IPS DF 6.9 (cell line): ENCODE measurements at regions not wholly inside any gene's neighbourhood (a gene's known extent, or its start where the extent isn't known, plus 50 kb on each side); places are given as distances from the start of the nearest gene placed in this dataset.
"Not testable (repeated sequence)": the region's sequence is repeated elsewhere in the genome, so short reads cannot be mapped to it uniquely, and the experiment has no call there.

Source experiments
- DNase-seq: peaks from one replicate; pipeline ENCODE4 v3.0.0-alpha.2; 2013; ENCODE audit warnings: low read depth, low spot score
- H3K27ac ChIP-seq: one replicate; pipeline ENCODE4 v1.5.1; 2013; ENCODE audit warnings: low read length, control low read depth
- H3K27me3 ChIP-seq: 2 replicates; pipeline ENCODE4 v1.6.1; 2013; ENCODE audit warnings: mild to moderate bottlenecking, low read length; ENCODE audit not compliant: control insufficient read depth, insufficient read depth
- H3K36me3 ChIP-seq: 2 replicates; pipeline ENCODE4 v1.6.1; 2013; ENCODE audit warnings: low read length; ENCODE audit not compliant: control insufficient read depth, insufficient read depth
- H3K4me1 ChIP-seq: 2 replicates; pipeline ENCODE4 v1.6.1; 2013; ENCODE audit warnings: low read length; ENCODE audit not compliant: control insufficient read depth, insufficient read depth
- H3K4me3 ChIP-seq: 2 replicates; pipeline ENCODE4 v1.5.1; 2013; ENCODE audit warnings: mild to moderate bottlenecking, low read length
- H3K9me3 ChIP-seq: 2 replicates; pipeline ENCODE4 v1.6.1; 2013; ENCODE audit warnings: low read length, inconsistent platforms; ENCODE audit not compliant: control insufficient read depth, insufficient read depth
- WGBS: extraction: QIAGEN DNeasy Blood & Tissue Kit; methylation state at CpG from one replicate; pipeline ENCODE4 v1.1.7; 2013; ENCODE audit warnings: mixed read lengths, missing lambda C conversion rate; ENCODE audit not compliant: insufficient read length, insufficient coverage; 5-methylcytosine and 5-hydroxymethylcytosine counted together

DNA sequence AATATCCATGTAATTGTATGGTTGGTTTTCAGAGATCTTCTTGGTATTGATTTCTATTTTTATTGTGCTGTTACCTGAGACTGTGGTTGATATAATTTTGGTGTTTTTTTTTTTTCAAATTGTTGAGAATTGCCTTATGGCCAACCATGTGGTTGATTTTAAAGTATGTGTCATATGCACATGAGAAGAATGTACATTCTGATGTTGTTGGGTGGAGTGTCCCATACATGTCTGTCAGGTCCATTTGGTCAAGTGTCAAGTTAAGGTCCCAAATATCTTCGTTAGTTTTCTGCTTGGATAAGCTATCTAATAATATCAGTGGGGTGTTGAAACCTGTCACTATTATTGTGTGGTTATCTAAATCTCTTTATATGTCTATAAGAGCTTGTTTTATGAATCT, 160.0 kb upstream of the ITGA1 start:
- H3K4me3 ChIP-seq = no peak overlapping the region
- no peak overlapping the region for H3K27ac ChIP-seq
- no peaks in the 10 kb centered on the region for H3K4me1 ChIP-seq
- no peaks in the 10 kb centered on the region for H3K27me3 ChIP-seq
- WGBS = no CpG with 5 or more reads among the region's 1 CpG
- H3K9me3 ChIP-seq = no peaks in the 10 kb centered on the region
- H3K36me3 ChIP-seq = no peaks in the 10 kb centered on the region
- no peak for DNase-seq

DNA sequence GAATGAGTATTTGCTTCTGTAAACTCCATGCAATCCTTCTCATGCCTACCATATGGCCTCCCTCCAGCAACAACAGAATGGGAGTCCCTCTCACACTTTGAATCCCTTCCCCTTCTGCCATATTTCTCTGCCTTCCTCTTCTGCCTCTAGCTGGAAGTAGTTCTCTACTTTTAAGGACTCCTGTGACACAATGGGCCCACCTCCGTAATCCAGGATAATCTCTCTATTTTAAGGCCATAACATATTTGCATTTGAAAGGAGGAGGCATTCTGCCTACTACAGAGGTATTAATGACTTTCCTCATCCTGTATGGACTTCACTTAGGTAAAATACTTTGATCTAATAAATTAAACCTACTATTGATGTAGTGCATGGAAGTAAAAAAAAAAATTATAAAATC, 155.4 kb upstream of the ITGA1 start:
- WGBS = no CpG with 5 or more reads among the region's 1 CpG

DNA sequence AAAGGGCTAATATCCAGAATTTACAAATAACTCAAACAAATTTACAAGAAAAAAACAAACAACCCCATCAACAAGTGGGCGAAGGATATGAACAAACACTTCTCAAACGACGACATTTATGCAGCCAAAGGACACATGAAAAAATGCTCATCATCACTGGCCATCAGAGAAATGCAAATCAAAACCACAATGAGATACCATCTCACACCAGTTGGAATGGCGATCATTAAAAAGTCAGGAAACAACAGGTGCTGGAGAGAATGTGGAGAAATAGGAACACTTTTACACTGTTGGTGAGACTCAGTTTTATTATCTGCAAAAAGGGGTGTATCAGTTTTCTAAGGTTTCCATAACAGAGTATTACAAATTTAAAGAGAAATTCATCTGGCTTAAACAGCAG, 153.5 kb upstream of the ITGA1 start:
- H3K36me3 ChIP-seq, H3K27me3 ChIP-seq, H3K9me3 ChIP-seq, H3K27ac ChIP-seq, DNase-seq, H3K4me1 ChIP-seq, H3K4me3 ChIP-seq: not testable (repeated sequence)
- no CpG with 5 or more reads among the region's 4 CpGs for WGBS

More for the DNA sequence above, 155.4 kb upstream of the ITGA1 start:
- DNase-seq = no peak
- no peak overlapping the region for H3K4me3 ChIP-seq
- no peak overlapping the region for H3K27ac ChIP-seq
- H3K4me1 ChIP-seq = no peaks in the 10 kb centered on the region
- H3K9me3 ChIP-seq = no peaks in the 10 kb centered on the region
- H3K36me3 ChIP-seq = no peaks in the 10 kb centered on the region
- no peaks in the 10 kb centered on the region for H3K27me3 ChIP-seq

DNA sequence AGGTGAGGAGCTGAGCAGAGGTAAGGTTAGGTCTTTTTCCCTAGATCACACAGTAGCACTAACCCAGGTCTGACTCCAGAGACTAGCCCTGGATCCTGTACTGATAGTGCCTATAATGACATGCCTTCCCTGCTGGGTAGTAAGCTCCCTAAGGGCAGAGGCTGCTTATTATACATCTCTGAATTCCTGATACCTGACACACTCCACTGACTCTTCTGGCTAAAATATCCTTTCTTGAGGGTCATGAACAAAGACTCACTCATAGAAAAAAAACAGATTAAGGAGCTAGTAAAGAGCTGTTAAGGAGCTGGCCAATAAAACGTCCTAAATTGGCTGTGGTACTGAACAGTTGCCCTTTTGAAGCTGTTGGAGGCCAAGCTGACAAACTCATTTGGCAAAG, 149.0 kb upstream of the ITGA1 start:
- no CpG with 5 or more reads among the region's 1 CpG for WGBS
- no peak overlapping the region for H3K27ac ChIP-seq
- DNase-seq = no peak

DNA sequence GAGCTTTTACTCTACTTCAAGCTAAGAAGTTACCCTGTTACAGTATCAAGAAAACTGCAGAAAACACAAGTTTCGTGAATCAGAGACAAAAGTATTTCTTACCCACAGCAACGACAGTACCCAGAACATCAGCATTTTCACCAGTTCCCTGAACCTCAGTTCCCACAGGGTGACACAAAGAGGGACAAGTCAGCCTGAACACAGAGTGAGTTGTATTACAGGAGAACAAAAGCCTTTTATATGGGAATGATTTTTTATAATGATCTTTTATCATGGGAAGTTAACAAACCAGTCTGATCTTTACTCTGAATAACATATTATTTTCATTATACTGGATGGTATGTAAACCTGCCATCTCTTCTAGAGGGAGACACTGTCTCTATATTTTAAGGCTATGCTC, 139.0 kb upstream of the ITGA1 start:
- no peaks in the 10 kb centered on the region for H3K36me3 ChIP-seq
- no peak overlapping the region for H3K4me3 ChIP-seq
- no peaks in the 10 kb centered on the region; the same call in 1 of the 2 replicates for H3K9me3 ChIP-seq
- no CpG with 5 or more reads among the region's 2 CpGs for WGBS
- DNase-seq = no peak
- H3K4me1 ChIP-seq = no peaks in the 10 kb centered on the region
- H3K27me3 ChIP-seq = no peaks in the 10 kb centered on the region
- H3K27ac ChIP-seq = no peak overlapping the region

More for the DNA sequence above, 149.0 kb upstream of the ITGA1 start:
- Histone ChIP-seq H3K36me3 (no peaks in the 10 kb centered on the region), H3K27me3 (no peaks in the 10 kb centered on the region), H3K4me1 (no peaks in the 10 kb centered on the region), H3K4me3 (no peak overlapping the region), H3K9me3 (no peaks in the 10 kb centered on the region; the same call in 1 of the 2 replicates)

DNA sequence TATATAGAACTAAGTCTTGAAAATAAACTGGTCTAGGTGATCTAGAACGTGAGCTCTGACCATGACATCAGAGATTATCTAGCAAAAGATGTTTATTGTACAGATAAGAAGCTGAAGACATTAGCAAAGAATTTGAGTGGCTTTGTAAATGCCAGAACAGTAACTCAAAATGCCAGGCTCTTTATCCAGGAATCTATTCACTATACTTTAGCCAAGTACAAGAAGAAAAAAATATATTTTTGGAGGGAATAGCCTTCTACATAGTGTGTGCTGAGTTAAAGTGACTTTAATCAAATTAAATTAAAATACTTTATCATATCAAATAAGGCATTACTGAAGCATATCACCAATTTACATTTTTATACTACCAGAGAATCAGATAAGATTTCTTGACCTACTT, 132.6 kb upstream of the ITGA1 start:
- Histone ChIP-seq H3K36me3 (no peaks in the 10 kb centered on the region), H3K9me3 (no peaks in the 10 kb centered on the region), H3K4me1 (no peaks in the 10 kb centered on the region), H3K4me3 (no peak overlapping the region), H3K27me3 (no peaks in the 10 kb centered on the region), H3K27ac (no peak overlapping the region)
- no CpG with 5 or more reads among the region's 1 CpG for WGBS
- DNase-seq = no peak

DNA sequence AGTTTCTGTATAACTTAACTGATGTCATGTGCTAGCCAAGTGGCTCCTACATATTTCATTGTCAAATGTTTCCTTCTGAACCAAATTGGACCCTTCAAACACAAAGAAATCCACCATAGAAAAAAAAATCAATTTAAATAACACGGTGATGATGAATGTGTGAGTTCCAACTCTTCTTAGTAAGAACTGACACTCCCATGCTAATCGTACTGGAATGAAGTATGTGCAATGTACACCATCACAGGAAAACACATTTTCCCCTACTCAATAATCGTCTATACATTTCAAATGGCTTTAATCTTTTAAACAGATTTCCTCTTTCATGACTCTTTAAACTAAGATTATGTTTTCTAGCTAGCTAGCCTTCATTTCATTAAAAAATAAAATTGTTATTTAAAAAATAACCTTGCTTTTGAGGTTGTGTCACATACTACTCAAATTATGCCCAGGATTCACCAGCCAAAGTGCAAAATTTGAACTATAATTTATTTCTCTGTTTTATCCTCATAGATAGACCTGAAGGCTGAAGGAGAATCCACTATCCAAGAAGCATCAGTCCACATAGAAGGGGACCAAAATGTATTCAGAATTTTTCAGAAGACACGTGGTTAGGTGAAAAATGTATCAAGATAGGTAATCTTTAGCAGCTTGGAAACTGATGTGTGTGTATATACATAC, 131.0 kb upstream of the ITGA1 start:
- DNase-seq = no peak
- 100% methylated on average over 1 of the region's 4 CpGs for WGBS

DNA sequence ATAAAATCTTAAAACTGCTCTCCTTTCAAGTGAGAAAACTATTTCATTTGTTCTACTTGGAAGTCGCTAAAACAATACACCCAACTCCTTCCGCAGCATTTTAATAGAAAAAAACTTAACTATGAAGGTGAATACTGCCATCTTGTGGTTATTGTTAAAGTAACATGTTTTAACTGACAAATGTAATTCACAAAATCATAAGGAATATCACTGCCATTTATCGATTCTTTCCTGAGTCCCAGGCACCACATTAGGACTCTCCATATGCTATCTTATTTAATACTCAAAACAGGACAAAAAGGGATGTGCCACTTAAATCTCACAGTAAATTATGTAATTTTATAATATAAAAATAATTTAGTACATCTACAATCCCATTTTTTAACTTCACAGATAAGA, 130.5 kb upstream of the ITGA1 start:
- no CpG with 5 or more reads among the region's 3 CpGs for WGBS
- no peaks in the 10 kb centered on the region for H3K9me3 ChIP-seq
- H3K4me3 ChIP-seq = no peak overlapping the region
- no peaks in the 10 kb centered on the region for H3K27me3 ChIP-seq
- H3K36me3 ChIP-seq = no peaks in the 10 kb centered on the region
- H3K4me1 ChIP-seq = no peaks in the 10 kb centered on the region
- H3K27ac ChIP-seq = no peak overlapping the region
- DNase-seq = no peak

More for the DNA sequence above, 131.0 kb upstream of the ITGA1 start:
- H3K27me3 ChIP-seq = no peaks in the 10 kb centered on the region
- H3K27ac ChIP-seq = no peak overlapping the region
- H3K36me3 ChIP-seq = no peaks in the 10 kb centered on the region
- no peaks in the 10 kb centered on the region for H3K4me1 ChIP-seq
- no peaks in the 10 kb centered on the region for H3K9me3 ChIP-seq
- no peak overlapping the region for H3K4me3 ChIP-seq

DNA sequence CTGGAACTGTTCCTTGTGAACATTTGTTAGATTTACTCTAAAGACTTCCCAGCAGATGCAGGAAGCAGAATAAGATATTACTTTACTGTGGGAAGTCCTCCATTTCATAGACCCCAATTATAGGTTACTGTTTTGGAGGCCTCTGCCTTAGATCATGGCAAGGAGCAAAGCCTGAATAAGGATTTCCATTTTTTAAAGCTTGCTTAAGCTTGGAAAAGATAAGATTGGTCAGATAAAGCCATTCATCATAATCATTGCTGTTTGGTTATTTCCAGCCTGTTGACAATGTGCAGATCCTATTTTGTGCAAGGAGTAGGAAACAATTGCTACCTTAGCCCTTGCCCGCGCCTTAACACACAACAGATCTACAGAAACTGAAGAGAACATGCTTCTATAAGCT, 129.5 kb upstream of the ITGA1 start:
- whole genome bisulfite sequencing = no CpG with 5 or more reads among the region's 2 CpGs
- no peak overlapping the region for H3K27ac ChIP-seq

DNA sequence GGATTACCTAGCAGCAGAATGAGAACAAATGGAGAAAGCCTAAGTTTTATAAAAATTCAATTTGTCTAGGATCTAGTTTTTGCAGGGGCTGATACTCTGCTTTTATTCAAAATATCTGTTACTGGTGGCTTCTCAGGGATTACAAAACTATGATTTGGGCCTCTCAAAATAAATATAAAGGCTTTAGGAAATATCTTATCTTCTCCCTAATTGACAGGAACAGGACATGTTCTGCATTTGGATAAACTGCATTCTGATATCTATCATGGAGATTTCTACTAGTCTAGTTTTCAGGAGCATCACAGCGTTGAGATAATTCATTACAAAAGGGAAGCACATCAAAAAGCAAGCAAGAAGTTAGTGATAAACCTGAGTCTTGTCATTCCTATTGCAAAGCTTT, 127.1 kb upstream of the ITGA1 start:
- Histone ChIP-seq H3K4me3 (no peak overlapping the region), H3K27me3 (no peaks in the 10 kb centered on the region), H3K9me3 (no peaks in the 10 kb centered on the region), H3K27ac (no peak overlapping the region), H3K4me1 (no peaks in the 10 kb centered on the region), H3K36me3 (no peaks in the 10 kb centered on the region)
- DNase-seq = no peak
- WGBS = no CpG with 5 or more reads among the region's 1 CpG

More for the DNA sequence above, 129.5 kb upstream of the ITGA1 start:
- Histone ChIP-seq H3K4me3 (no peak overlapping the region), H3K9me3 (no peaks in the 10 kb centered on the region), H3K27me3 (no peaks in the 10 kb centered on the region), H3K36me3 (no peaks in the 10 kb centered on the region), H3K4me1 (no peaks in the 10 kb centered on the region)
- no peak for DNase-seq

DNA sequence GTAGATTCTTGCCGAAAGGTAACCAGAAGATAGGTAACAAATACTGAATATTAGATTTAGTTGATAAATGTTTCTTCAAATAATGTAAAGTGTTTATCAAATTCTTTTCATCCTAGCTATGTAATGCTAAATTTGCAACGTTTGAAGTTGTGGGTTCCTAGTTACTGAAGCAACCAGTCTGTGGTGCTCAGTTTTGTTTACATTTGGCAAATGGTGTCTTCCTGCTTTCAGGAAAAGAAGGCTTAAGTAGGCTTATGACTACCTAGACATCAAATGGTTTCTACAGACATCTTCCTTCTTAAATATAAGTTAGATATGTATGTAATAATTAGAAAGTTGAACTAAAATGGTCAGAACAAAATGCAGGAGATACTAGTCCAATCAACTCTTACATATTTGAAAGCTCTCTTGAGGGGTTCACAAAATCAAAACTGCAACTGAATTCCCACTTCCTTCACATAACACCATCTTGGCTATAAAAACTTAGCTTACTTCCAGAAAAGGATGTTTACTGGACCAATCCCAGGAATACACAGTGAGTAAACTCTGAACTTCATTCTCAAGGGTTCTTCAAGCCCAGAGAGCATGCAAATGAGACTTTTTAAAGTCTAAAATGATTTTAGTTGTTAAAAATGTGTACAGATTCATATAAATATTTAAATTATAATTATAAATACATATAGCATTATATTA, 125.7 kb upstream of the ITGA1 start:
- no peak overlapping the region for H3K4me3 ChIP-seq
- no peak overlapping the region for H3K27ac ChIP-seq
- no peaks in the 10 kb centered on the region for H3K36me3 ChIP-seq
- H3K9me3 ChIP-seq = no peaks in the 10 kb centered on the region
- no peaks in the 10 kb centered on the region for H3K27me3 ChIP-seq
- no peak for DNase-seq
- H3K4me1 ChIP-seq = no peaks in the 10 kb centered on the region
- no CpG with 5 or more reads among the region's 2 CpGs for WGBS
